ENCODE measurements at regions not wholly inside any gene's neighbourhood (a gene's known extent, or its start where the extent isn't known, plus 50 kb on each side); places are given as distances from the start of the nearest gene placed in this dataset.

DNA sequence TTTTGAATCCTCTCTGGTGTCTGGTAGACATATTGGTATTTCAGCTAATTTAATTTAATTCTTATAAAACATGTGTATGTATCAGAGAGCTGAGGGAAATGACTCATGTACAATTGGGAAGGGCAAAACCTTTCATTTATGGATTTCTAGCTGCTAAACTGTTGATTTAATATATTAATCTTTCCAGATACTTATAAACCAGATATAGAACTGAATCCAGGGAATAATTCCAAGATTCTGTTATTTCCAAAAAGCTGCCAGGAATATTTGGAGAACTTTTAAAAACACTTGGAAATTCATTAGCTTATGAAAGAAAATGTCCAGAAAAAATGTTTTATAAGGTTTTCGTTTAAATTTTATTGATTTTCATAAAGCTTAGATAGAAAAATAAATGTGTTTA is 295.5 kb downstream of the YTHDC2 start:
- no peaks in the 10 kb centered on the region for H3K9me3 ChIP-seq
- intact Hi-C loops (cut with DNase I) = no loop called here
- no peaks in the 10 kb centered on the region for H3K36me3 ChIP-seq
- no peak overlapping the region for H3K9ac ChIP-seq (ENCODE audit: low read depth in 2 of 2, low read length in 2 of 2)
- TF ChIP-seq, protein P1, sequence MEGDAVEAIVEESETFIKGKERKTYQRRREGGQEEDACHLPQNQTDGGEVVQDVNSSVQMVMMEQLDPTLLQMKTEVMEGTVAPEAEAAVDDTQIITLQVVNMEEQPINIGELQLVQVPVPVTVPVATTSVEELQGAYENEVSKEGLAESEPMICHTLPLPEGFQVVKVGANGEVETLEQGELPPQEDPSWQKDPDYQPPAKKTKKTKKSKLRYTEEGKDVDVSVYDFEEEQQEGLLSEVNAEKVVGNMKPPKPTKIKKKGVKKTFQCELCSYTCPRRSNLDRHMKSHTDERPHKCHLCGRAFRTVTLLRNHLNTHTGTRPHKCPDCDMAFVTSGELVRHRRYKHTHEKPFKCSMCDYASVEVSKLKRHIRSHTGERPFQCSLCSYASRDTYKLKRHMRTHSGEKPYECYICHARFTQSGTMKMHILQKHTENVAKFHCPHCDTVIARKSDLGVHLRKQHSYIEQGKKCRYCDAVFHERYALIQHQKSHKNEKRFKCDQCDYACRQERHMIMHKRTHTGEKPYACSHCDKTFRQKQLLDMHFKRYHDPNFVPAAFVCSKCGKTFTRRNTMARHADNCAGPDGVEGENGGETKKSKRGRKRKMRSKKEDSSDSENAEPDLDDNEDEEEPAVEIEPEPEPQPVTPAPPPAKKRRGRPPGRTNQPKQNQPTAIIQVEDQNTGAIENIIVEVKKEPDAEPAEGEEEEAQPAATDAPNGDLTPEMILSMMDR (IDR thresholded peaks at IDR 0.05) = no peak
- H3K4me3 ChIP-seq = no peak overlapping the region
- H3K4me1 ChIP-seq = no peaks in the 10 kb centered on the region
- H3K27me3 ChIP-seq = no peaks in the 10 kb centered on the region
- DNase-seq = no peak
- no peak overlapping the region for H3K27ac ChIP-seq

- Histone ChIP-seq H3K27me3 (no peaks in the 10 kb centered on the region), H3K4me1 (no peaks in the 10 kb centered on the region), H3K9me3 (no peaks in the 10 kb centered on the region), H3K4me3 (no peak overlapping the region), H3K36me3 (no peaks in the 10 kb centered on the region), H3K9ac (ENCODE audit: low read depth in 2 of 2, low read length in 2 of 2) (no peak overlapping the region), H3K27ac (no peak overlapping the region)
- no peak for DNase-seq
- TF ChIP-seq, protein P1 (IDR thresholded peaks at IDR 0.05) = no peak
- intact Hi-C loops (cut with DNase I) = no loop called here
Observed at GRCh38 chr5:113809626-113810025, 296.1 kb downstream of the YTHDC2 start.

GRCh38 chr5:113813466-113813865 is 300.0 kb downstream of the YTHDC2 start:
- Histone ChIP-seq H3K9ac (ENCODE audit: low read depth in 2 of 2, low read length in 2 of 2) (no peak overlapping the region), H3K27me3 (no peaks in the 10 kb centered on the region), H3K4me1 (no peaks in the 10 kb centered on the region), H3K9me3 (no peaks in the 10 kb centered on the region), H3K36me3 (no peaks in the 10 kb centered on the region), H3K27ac (no peak overlapping the region), H3K4me3 (no peak overlapping the region)
- intact Hi-C loops (cut with DNase I) = no loop called here
- TF ChIP-seq, protein P1 (IDR thresholded peaks at IDR 0.05) = no peak
- no peak for DNase-seq

DNA sequence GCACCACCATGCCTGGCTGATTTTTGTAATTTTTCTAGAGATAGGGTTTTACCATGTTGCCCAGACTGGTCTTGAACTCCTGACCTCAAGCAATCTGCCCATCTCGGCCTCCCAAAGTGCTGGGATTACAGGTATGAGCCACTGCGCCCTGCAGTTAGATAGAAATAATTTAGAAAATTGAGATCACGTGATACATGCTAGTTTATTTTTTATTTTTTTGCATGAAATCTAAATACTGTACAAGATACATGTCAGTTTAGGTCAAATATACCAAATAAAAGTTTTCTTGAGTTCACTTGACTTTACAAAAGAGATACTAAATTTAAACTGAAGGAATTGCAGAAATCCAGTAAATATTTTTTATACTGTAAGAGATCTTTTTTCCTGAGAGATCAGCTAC is 304.2 kb downstream of the YTHDC2 start:
- Histone ChIP-seq H3K36me3 (no peaks in the 10 kb centered on the region), H3K4me1 (no peaks in the 10 kb centered on the region), H3K4me3 (no peak overlapping the region), H3K9ac (ENCODE audit: low read depth in 2 of 2, low read length in 2 of 2) (no peak overlapping the region), H3K27me3 (no peaks in the 10 kb centered on the region), H3K9me3 (no peaks in the 10 kb centered on the region), H3K27ac (no peak overlapping the region)
- intact Hi-C loops (cut with DNase I) = no loop called here
- TF ChIP-seq, protein P1 (IDR thresholded peaks at IDR 0.05) = no peak
- DNase-seq = no peak

- Histone ChIP-seq H3K9me3 (no peaks in the 10 kb centered on the region), H3K27ac (no peak overlapping the region), H3K9ac (ENCODE audit: low read depth in 2 of 2, low read length in 2 of 2) (no peak overlapping the region), H3K4me1 (no peaks in the 10 kb centered on the region), H3K36me3 (no peaks in the 10 kb centered on the region), H3K4me3 (no peak overlapping the region), H3K27me3 (no peaks in the 10 kb centered on the region)
- no peak for DNase-seq
- TF ChIP-seq, protein P1 (IDR thresholded peaks at IDR 0.05) = no peak
- intact Hi-C loops (cut with DNase I) = no loop called here
Observed at GRCh38 chr5:113823696-113824095, 310.2 kb downstream of the YTHDC2 start.

- no peak overlapping the region for H3K4me3 ChIP-seq
- H3K9me3 ChIP-seq = no peaks in the 10 kb centered on the region
- H3K36me3 ChIP-seq = no peaks in the 10 kb centered on the region
- intact Hi-C loops (cut with DNase I) = no loop called here
- no peak overlapping the region for H3K9ac ChIP-seq (ENCODE audit: low read depth in 2 of 2, low read length in 2 of 2)
- no peak for DNase-seq
- H3K27me3 ChIP-seq = no peaks in the 10 kb centered on the region
- H3K27ac ChIP-seq = no peak overlapping the region
- no peaks in the 10 kb centered on the region for H3K4me1 ChIP-seq
- TF ChIP-seq, protein P1 (IDR thresholded peaks at IDR 0.05) = no peak
Observed at GRCh38 chr5:113824307-113824706, 310.8 kb downstream of the YTHDC2 start.

Data from colonic mucosa (tissue), 4 donors.